ENCODE measurements at regions not wholly inside any gene's neighbourhood (a gene's known extent, or its start where the extent isn't known, plus 50 kb on each side); places are given as distances from the start of the nearest gene placed in this dataset.

GRCh38 chr17:31598921-31599571 lies 207.6 kb downstream of the RAB11FIP4 start:
- WGBS, 2 donors (ENCODE audit: low coverage in 1 of 2): 56% methylated on average over 11 of the region's 11 CpGs; no CpG with 5 or more reads in 1 of the 2 donors

DNA sequence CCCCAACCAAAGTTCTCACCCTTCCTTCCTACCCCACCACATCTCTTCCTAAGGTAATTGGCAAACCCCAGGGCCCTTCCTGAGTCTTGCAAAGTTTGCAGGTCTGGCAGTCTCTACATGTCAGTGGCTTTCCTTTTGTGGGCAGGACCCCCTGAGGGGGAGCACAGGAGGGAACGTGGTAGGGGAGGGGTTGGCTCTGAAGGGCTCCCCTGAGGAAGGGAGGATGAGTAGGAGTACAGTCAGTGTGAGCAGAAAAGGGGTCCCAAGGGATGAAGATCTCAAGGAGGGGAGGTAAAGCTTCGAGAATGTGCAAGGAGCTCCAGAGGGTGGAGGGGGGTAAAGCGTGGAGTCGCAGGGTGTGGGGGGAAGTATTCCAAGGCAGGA lies 206.9 kb downstream of the RAB11FIP4 start:
- in situ Hi-C loops (cut with MboI; ENCODE audit: low pct_ligation_motif_present in 1 of 4, low pct_unique_long_range_greater_than_20kb in 1 of 4, low sequenced_read_pairs in 3 of 4) (no loop called here), intact Hi-C loops (cut with DNase I; ENCODE audit: low total_unique reads) (no loop called here)
- Histone ChIP-seq H3K4me1 (peaks cover 0 to 9% (median 5%) of the 10 kb centered on the region in 4 donors), H3K9me3 (no peaks in the 10 kb centered on the region), H3K27ac (no peak overlapping the region), H3K27me3 (no peaks in the 10 kb centered on the region), H3K36me3 (no peaks in the 10 kb centered on the region), H3K4me3 (no peak overlapping the region)
- no peak for DNase-seq
- 72% methylated on average over 4 of the region's 4 CpGs; no CpG with 5 or more reads in 1 of the 2 donors for WGBS, 2 donors (ENCODE audit: low coverage in 1 of 2)
- TF ChIP-seq CTCF (IDR thresholded peaks at IDR 0.05) (no peak), POLR2AphosphoS5 (IDR thresholded peaks at IDR 0.05) (no peak), EP300 (IDR thresholded peaks at IDR 0.05; ENCODE audit: low read depth) (no peak), POLR2A (IDR thresholded peaks at IDR 0.05) (no peak)

More at GRCh38 chr17:31598921-31599571, 207.6 kb downstream of the RAB11FIP4 start:
- Histone ChIP-seq H3K4me1 (peaks cover 0 to 9% (median 5%) of the 10 kb centered on the region in 4 donors), H3K27ac (no peak overlapping the region), H3K27me3 (no peaks in the 10 kb centered on the region), H3K36me3 (no peaks in the 10 kb centered on the region), H3K9me3 (no peaks in the 10 kb centered on the region), H3K4me3 (no peak overlapping the region)
- intact Hi-C loops (cut with DNase I; ENCODE audit: low total_unique reads) (no loop called here), in situ Hi-C loops (cut with MboI; ENCODE audit: low pct_ligation_motif_present in 1 of 4, low pct_unique_long_range_greater_than_20kb in 1 of 4, low sequenced_read_pairs in 3 of 4) (no loop called here)
- DNase-seq: no peak
- TF ChIP-seq EP300 (IDR thresholded peaks at IDR 0.05; ENCODE audit: low read depth): no peak
- TF ChIP-seq POLR2AphosphoS5 (IDR thresholded peaks at IDR 0.05): no peak
- no peak for TF ChIP-seq POLR2A (IDR thresholded peaks at IDR 0.05)
- no peak for TF ChIP-seq CTCF (IDR thresholded peaks at IDR 0.05)

- Histone ChIP-seq H3K9me3 (no peaks in the 10 kb centered on the region), H3K4me3 (no peak overlapping the region), H3K27ac (no peak overlapping the region), H3K36me3 (no peaks in the 10 kb centered on the region), H3K27me3 (no peaks in the 10 kb centered on the region), H3K4me1 (peaks cover 0 to 9% (median 5%) of the 10 kb centered on the region in 4 donors)
- intact Hi-C loops (cut with DNase I; ENCODE audit: low total_unique reads) (no loop called here), in situ Hi-C loops (cut with MboI; ENCODE audit: low pct_ligation_motif_present in 1 of 4, low pct_unique_long_range_greater_than_20kb in 1 of 4, low sequenced_read_pairs in 3 of 4) (no loop called here)
- no peak for DNase-seq
- no peak for TF ChIP-seq POLR2AphosphoS5 (IDR thresholded peaks at IDR 0.05)
- TF ChIP-seq POLR2A (IDR thresholded peaks at IDR 0.05): no peak
- TF ChIP-seq CTCF (IDR thresholded peaks at IDR 0.05): no peak
- no peak for TF ChIP-seq EP300 (IDR thresholded peaks at IDR 0.05; ENCODE audit: low read depth)
- 96 to 100% methylated on average over 3 to 8 of the region's 10 CpGs for WGBS, 2 donors (ENCODE audit: low coverage in 1 of 2)
Measured at GRCh38 chr17:31597646-31598398, 206.3 kb downstream of the RAB11FIP4 start.

GRCh38 chr17:31596382-31597323 lies 205.2 kb downstream of the RAB11FIP4 start:
- Histone ChIP-seq H3K4me3 (no peak overlapping the region), H3K9me3 (no peaks in the 10 kb centered on the region), H3K36me3 (no peaks in the 10 kb centered on the region), H3K4me1 (peaks cover 0 to 9% (median 5%) of the 10 kb centered on the region in 4 donors), H3K27me3 (no peaks in the 10 kb centered on the region), H3K27ac (peak overlapping the region; percentile 19 to 53 (median 49))
- in situ Hi-C loops (cut with MboI; ENCODE audit: low pct_ligation_motif_present in 1 of 4, low pct_unique_long_range_greater_than_20kb in 1 of 4, low sequenced_read_pairs in 3 of 4): no loop called here
- 72 to 80% methylated on average over 1 to 11 of the region's 16 CpGs for WGBS, 2 donors (ENCODE audit: low coverage in 1 of 2)
- TF ChIP-seq POLR2AphosphoS5 (IDR thresholded peaks at IDR 0.05) (peak in 1 of 3 donors; percentile 34), POLR2A (IDR thresholded peaks at IDR 0.05) (no peak)
- DNase-seq: peak; percentile 50
- intact Hi-C loops (cut with DNase I; ENCODE audit: low total_unique reads): no loop called here
